T-helper 2 cell treated with Interferon-gamma antibody and Interleukin-4, amounts not matched to agents 100 ng/mL and 5 ng/mL, for 36 hours (primary cell): ENCODE measurements at regions not wholly inside any gene's neighbourhood (a gene's known extent, or its start where the extent isn't known, plus 50 kb on each side); places are given as distances from the start of the nearest gene placed in this dataset.
"Not testable (repeated sequence)": the region's sequence is repeated elsewhere in the genome, so short reads cannot be mapped to it uniquely, and the experiment has no call there.

ENCODE experiments used
- intact Hi-C: fragments of 100-400 bp; cut with micrococcal nuclease; formaldehyde crosslinking; loops from one replicate; pipeline ENCODE4 v1.15.1; 2023

DNA sequence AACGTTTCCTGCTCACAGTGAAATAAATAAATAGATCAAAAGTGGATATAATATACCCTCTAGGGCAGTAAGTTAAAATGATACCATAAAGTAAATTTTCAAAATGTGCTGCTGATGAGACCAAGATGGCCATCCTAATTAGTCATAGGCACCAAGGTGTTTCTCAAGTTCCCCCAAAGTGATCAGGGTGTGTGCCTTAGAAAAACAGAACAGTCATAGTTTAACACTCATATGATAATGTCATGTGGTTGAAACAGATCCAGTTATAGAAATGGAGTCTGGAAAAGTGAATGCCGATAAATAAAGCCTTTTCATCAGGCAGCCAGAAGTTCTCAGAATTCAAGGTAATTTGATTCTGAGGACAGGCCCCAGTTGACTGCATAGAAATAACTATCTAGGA, 161.5 kb upstream of the CDKN2B start:
- intact Hi-C loops: no loop called here

DNA sequence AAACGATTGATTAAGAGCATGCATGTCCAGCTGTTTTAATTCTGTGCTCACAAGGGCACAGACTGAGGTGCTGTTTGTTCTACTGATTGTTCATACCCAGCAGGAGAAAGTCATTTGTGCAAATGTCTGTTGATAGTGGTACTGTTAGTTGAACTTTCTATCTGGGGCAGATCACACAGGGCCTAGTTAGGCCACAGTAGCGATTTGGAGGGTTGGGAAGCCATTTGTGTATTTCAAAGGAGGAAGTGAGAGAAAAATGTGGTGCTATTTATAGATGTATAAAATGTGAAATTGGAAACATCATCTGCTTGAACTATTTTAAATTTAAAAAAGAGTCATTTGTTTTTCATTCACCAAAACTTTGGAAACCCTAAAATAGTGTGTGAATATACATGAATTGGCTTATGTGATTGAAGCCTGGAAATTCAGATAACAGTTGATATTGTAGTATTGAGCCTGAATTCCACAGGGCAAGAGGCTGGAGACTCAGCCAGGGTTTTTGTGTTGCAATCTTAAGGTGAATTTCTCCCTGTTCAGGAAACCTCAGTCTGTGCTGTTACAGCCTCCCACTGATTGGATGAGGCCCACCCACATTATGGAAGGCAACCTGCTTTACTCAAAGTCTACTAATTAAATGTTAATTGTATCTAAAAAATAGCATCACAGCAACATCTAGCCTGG, 162.0 kb upstream of the CDKN2B start:
- intact Hi-C loops: no loop called here

- intact Hi-C loops: no loop called here
Measured at GRCh38 chr9:22171691-22172090, 162.6 kb upstream of the CDKN2B start.

DNA sequence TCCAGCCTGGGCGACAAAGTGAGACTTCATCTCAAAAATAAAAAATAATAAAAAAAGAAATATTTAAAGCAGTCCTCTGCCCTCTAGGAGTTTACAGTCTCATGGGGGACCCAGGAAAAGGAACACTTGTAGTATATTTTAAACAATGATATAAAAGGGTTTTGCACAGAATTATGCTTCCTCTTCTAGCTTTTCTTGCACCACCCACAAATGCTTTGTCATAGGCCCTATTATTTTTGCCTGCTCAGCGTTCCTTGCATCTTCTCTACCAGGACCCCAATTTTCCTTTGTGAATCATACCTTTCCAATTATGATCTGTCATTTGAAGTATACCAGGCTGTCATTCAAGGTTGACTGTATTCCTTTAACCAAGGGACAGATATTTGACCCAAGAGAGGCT, 164.8 kb upstream of the CDKN2B start:
- intact Hi-C loops: no loop called here

DNA sequence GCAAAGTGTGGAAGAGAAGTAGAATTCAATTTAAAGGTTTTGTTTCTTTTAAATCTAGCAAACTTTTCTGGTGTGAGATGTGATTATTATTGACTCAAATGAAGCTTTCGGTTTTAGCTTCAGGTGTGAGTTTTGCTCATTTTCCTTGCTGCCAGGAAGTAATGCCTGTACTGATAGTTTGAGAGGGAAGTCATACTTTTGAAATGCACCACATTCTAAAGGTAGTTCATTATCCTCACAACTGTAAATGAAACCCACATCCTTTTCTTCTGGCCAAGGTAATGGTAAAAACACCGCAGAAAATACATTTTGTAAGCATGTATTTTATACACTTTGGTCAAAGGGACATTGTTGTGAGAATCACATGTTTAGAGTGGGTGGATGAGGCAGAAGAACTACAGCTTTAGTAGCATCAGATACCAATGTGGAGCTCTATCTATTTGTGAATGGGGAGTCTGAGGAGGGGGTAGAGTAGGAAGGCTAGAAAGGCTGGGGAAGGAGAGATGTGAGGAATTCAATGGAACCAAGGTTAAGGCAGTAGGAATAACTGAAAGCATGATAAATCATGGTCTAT, 167.0 kb upstream of the CDKN2B start:
- intact Hi-C loops: loop anchor here (2.0 kb wide), 1 partner anchor 27 kb away; no protein-coding TSS in a partner anchor

DNA sequence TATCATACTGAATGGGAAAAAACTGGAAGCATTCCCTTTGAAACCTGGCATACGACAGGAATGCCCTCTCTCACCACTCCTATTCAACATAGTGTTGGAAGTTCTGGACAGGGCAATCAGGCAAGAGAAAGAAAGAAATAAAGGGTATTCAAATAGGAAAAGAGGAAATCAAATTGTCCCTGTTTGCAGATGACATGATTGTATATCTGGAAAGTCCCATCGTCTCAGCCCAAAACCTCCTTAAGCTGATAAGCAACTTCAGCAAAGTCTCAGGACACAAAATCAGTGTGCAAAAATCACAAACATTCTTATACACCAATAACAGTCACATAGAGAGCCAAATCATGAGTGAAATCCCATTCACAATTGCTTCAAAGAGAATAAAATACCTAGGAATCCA, 171.9 kb upstream of the CDKN2B start:
- intact Hi-C loops: not testable (repeated sequence)

GRCh38 chr9:22189471-22189870, 180.4 kb upstream of the CDKN2B start:
- intact Hi-C loops: no loop called here

GRCh38 chr9:22197000-22197399, 187.9 kb upstream of the CDKN2B start:
- intact Hi-C loops: not testable (repeated sequence)

DNA sequence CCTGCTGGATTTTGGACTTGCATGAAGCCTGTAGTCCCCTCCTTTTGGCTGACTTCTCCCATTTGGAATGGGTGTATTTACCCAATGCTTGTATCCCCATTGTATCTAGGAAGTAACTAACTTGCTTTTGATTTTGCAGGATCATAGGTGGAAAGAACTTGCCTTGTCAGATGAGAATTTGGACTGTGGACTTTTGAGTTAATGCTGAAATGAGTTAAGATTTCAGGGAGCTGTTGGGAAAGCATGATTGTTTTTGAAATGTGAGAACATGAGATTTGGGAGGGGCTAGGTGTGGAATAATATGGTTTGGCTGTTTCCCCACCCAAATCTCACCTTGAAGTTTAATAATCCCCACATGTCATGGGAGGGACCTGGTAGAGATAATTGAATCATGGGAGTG, 189.6 kb upstream of the CDKN2B start:
- intact Hi-C loops: no loop called here

DNA sequence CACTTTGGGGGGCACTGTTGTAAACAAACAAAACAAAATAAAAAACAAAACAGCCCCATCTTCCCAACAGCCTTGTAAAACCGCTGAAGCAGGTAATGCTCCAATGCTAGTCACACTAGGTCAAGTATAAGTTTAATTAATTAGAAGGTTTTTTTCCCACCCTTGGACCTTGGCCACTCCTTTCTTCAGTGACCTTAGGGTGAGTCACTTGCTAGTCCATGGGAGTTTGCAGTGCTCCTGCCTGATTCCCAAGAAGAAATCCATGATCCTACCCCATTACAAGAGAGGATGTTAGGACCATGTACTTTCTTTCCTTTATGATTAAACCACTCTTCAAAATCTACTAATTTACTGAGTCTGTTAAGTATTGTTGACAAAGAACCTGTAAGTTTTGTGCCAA, 192.2 kb upstream of the CDKN2B start:
- intact Hi-C loops: no loop called here

- intact Hi-C loops: no loop called here
Measured at GRCh38 chr9:22203371-22204138, 194.4 kb upstream of the CDKN2B start.

DNA sequence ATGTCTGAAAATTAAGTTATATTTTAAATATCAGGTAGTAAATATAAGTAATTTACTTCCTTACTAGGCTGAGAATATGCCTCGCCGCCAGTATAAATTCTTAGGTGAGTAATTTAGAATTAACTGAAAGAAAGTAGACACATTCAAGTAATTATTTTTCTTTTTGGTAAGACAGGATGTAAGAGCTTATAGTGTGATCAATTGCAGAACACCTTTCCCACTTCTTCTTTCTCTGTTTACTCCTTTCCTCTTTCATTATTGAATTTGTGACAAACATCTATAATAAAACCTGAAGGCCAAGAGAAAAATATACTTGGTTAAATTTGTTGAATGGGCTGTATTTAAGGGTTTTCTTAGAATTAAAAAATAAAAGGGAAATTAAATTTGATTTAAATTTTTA, 195.1 kb upstream of the CDKN2B start:
- intact Hi-C loops: no loop called here

- intact Hi-C loops: no loop called here
Measured at GRCh38 chr9:22206833-22207232, 197.7 kb upstream of the CDKN2B start.

GRCh38 chr9:22208846-22209585, 199.9 kb upstream of the CDKN2B start:
- intact Hi-C loops: loop anchor here (2.0 kb wide), 1 partner anchor 30 kb away; no protein-coding TSS in a partner anchor

GRCh38 chr9:22210262-22210661, 201.2 kb upstream of the CDKN2B start:
- intact Hi-C loops: loop anchor here (10.0 kb wide), 1 partner anchor 65 kb away; no protein-coding TSS in a partner anchor

- intact Hi-C loops: loop anchor here (10.0 kb wide), 1 partner anchor 66 kb away; no protein-coding TSS in a partner anchor
Measured at GRCh38 chr9:22210936-22211335, 201.8 kb upstream of the CDKN2B start.

- intact Hi-C loops: loop anchor here (10.0 kb wide), 1 partner anchor 67 kb away; no protein-coding TSS in a partner anchor
Measured at GRCh38 chr9:22211588-22212360, 202.7 kb upstream of the CDKN2B start.

DNA sequence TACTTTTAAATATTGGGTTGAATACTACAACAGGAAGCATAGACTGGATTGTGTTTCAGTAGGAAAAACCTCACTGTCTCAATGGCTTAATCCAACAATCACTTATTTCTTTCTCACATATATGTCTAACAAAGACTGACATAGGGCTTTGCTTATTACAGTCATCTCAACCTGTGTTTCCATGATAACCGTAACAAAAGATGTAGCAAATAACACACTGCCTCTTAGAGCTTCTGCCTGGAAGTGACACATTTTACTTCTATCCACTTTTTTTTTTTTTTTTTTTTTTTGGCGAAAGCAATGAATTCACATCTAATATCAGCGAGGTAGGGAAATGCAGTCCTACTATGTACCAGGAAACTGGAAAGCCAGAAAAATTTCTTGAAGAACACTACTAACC, 204.9 kb upstream of the CDKN2B start:
- intact Hi-C loops: loop anchor here (10.0 kb wide), 1 partner anchor 69 kb away; no protein-coding TSS in a partner anchor

GRCh38 chr9:22214497-22215031, 205.5 kb upstream of the CDKN2B start:
- intact Hi-C loops: loop anchor here (10.0 kb wide), 1 partner anchor 70 kb away; no protein-coding TSS in a partner anchor

DNA sequence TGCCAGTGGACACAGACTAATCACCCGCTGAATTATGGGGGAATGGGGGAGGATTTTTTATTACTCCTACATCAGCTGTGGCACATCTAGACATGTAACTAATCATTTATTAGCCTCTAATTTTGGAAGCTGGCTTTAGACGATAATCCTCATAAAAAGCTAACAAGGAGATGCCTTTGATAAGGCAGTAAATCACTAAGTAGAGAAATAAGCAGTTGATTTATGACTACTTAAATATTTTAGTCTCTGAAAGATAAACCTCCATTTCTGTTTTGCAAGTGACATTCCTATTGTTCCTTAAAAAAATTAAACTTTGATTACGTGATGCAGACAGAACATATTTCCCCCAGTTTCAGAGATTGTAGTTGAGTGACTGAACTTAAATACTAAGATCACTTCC, 206.4 kb upstream of the CDKN2B start:
- intact Hi-C loops: loop anchor here (10.0 kb wide), 1 partner anchor 71 kb away; no protein-coding TSS in a partner anchor
